NCI-H187 (cell line): ENCODE measurements at regions not wholly inside any gene's neighbourhood (a gene's known extent, or its start where the extent isn't known, plus 50 kb on each side); places are given as distances from the start of the nearest gene placed in this dataset.

Experiments used
- DNase-seq, 2 experiments: peaks; one replicate each; lab custom pipeline; 2025; lab: John Stamatoyannopoulos, UW

DNA sequence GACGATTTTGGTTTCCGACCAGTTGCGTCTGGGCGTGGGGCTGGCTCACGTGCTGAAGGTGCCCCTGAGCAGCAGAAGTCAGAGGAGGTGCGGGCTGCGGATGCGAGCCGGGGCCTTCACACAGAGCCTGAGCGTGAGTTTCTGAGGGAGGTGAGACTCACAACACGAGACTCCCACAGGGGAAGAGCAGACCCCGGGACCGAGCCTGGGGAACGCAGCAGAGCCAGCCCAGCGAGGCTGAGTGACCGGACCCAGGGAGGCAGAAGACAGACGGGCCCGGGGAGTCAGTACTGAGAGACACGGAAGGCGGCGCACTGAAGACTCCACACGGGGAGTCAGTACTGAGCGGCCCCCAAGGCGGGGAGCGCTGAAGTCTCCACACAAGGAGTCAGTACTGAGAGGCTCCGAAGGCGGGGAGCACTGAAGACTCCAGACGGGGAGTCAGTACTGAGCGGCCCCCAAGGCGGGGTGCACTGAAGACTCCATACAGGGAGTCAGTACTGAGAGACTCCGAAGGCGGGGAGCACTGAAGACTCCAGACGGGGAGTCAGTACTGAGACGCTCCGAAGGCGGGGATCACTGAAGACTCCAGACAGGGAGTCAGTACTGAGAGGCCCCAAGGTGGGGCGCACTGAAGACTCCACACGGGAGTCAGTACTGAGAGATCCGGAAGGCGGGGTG lies 77.8 kb downstream of the DLL1 start:
- no peak for DNase-seq

- no peak for DNase-seq
Measured at GRCh38 chr6:170212051-170212756, 78.7 kb downstream of the DLL1 start.

GRCh38 chr6:170211404-170212025 lies 79.4 kb downstream of the DLL1 start:
- no peak for DNase-seq

- no peak for DNase-seq
Measured at GRCh38 chr6:170210651-170211403, 80.1 kb downstream of the DLL1 start.

DNA sequence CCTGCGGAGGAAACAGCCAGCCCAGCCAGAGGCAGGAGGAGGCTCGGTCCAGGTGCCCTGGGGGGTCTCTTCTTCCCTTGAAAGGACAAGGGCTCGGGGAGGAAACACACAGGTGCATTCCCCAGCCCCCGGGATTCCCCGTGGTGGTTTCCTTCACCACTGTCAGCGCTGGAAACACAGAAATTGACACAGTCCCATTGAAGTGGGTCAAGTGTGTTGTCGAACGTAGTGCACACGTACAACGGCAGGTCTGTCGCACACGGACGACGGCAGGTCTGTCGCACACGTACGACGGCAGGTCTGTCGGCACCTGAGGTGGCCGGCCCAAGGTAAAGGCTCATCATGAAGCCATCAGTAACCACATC lies 80.9 kb downstream of the DLL1 start:
- DNase-seq = no peak

GRCh38 chr6:170209354-170210025 lies 81.4 kb downstream of the DLL1 start:
- DNase-seq = no peak

DNA sequence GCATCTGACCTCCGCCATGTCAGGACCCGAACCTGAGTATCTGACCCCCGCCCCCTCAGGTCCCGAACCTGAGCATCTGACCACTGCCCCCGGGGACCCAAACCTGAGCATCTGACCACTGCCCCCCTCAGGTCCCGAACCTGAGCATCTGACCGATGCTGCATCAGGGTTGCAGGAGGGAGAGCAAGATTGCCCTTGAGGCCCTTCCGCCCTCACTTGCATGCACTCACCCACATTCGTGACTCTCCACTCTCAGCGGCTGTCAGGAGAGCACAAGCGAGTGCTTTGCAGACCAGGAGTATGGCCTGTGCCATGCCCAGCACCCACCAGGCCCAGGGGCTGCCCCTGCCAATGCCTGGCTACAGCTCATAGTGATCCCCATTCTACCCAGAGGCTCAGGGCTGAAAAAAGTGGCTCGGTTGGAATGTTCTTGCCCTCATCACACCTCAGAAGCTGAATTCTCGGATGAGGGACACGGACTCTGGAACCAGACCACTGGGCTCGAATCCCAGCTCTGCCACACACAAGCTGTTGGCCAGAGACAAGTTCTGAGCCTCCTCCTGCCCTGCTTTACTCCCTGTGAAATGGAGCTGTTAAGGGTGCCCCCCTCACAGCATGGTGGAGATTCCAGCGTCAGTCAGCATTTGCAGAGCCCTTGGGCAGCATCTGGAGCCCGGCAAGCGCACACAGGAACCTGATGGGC lies 82.1 kb downstream of the DLL1 start:
- DNase-seq = no peak

GRCh38 chr6:170208182-170208601 lies 82.7 kb downstream of the DLL1 start:
- DNase-seq = no peak

DNA sequence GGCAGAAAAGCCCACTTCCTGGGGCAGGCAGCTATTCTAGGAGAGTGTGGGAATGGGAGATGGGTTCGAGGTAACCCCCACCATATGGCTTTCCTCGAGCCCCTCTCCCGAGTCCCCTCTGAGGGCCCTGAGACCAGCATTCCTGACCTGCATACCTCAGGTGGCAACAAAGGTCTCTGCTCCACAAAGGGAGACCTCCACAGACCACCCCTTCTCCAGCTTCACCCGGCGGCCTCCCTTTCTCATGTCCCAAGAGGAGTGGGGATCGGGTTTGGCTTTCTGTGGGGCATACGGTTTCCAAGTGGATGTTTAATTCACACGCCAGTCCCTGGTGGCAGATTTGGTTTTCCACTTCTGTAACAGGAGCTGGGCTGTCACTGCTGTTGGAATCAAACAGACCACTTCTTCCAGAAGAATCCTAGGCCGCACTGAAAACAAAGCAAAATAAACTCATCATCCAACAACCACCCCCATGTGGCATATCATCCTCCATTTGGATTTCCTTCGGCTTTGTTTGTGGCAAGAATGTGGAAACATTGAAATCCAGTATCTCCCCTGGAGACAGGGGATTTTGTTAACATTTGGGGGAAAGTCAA lies 83.2 kb downstream of the DLL1 start:
- DNase-seq = no peak

- no peak for DNase-seq
Measured at GRCh38 chr6:170206851-170207431, 83.9 kb downstream of the DLL1 start.

DNA sequence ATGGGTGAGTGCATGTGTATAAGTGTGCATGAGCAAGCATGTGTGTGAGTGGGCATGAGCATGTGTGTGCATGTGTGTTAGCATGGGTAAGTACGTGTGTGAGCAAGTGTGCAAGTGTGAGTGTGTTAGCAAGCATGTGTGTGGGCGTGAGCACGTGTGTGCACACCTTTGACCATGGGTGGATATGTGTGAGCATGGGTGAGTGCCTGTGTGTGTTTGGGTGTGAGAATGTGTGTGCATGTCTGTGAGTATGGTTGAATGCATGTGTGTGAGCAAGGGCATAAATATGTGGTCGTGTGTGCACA lies 84.6 kb downstream of the DLL1 start:
- DNase-seq = no peak

- DNase-seq = no peak
Measured at GRCh38 chr6:170205534-170206316, 85.2 kb downstream of the DLL1 start.

GRCh38 chr6:170205126-170205525 lies 85.8 kb downstream of the DLL1 start:
- DNase-seq = no peak

DNA sequence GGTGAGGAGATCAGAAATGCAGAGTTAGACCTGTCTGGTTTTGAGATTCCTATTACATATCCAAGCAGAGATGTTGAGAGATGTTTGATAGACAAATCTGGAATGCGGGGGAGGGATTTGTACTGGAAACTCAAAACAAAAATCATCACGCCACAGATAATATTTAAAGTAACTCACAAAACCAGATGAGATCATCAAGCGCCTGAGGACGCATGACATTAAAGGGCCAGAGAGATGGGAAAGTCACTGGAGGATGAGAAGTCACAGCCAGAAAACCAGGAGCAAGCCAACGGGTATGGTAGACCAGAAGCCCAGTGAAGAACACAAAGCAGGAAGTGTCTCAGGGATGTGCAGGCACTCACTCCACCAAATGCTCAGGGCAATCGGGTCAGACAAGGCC lies 87.7 kb downstream of the DLL1 start:
- no peak for DNase-seq

DNA sequence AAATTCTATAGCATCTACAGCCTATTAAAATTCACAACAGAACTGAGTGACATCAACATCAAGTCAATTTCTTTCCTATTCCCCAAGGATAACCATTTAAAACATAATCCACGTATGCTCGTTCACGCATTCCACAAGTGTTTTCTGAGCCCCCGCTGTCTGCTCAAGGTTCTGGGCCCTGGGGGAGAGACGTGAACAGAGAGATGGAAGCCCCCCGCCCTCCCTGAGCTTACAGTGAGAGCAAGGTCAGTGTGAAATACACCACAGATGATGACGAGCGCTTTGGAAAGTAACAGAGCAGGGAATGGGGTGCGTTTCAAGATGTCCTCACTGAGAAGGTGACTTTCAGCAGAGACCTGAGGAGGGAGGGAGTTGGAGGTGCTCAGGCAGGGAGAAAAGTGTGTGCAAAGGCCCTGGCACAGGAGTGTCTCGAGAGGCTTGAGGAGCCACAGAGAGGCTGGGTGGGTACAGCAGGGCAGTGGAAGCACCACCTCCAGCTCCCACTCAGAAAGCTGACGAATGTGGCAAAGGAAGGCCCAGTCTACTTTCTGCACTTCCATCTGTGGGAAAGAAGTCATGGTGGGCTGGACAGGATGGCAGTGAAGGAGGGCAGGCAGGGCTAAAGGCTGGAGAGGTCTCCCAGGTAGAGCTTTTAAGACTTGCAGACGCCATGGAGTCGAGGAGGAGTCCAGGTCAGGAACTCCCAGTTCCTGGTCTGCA lies 88.3 kb downstream of the DLL1 start:
- no peak for DNase-seq

GRCh38 chr6:170201361-170201760 lies 89.5 kb downstream of the DLL1 start:
- no peak for DNase-seq

- no peak for DNase-seq
Measured at GRCh38 chr6:170200458-170200891, 90.4 kb downstream of the DLL1 start.

- DNase-seq = no peak
Measured at GRCh38 chr6:170199716-170200115, 91.2 kb downstream of the DLL1 start.

DNA sequence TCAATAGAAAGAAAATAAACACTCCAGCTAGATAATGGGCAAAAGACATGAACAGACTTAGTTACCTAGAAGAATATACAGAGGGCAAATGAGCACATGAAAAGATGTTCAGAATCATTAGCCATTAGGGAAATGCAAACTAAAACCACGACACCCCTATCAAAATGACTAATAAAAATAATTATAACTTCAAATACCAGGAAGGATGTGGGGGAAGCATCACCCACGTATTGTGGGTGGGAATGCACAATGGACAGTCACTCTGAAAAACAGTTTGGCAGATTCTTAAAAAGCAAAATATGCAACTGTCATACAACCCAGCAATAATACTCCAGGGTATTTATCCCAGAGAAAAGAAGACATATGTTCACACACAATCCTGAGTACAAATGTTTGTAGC lies 92.6 kb downstream of the DLL1 start:
- no peak for DNase-seq
